ENCODE measurements at regions not wholly inside any gene's neighbourhood (a gene's known extent, or its start where the extent isn't known, plus 50 kb on each side); places are given as distances from the start of the nearest gene placed in this dataset.

DNA sequence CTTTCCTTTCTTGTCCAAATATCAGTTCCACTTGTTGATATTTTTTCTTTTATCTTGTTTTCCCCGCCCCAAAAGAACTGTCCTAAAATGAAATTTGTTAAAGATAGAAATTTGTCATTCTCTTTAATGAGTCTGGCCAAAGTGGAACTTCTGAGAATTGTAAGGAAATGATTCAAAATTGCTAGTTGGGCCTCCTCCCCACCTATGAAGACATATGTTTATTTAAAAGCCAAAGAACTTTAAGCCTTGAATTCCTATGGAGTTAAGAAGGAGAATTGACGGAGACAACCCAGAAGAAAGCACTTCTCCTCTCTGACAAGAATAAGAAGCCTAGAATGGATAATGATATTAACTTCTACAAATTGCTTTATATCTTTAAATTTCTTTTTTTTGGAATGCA lies 59.1 kb upstream of the ALDH1A1 start:
- Histone ChIP-seq H3K4me3 (ENCODE audit: low read depth, low read length, poor library complexity, severe bottlenecking) (no peak overlapping the region), H2AFZ (ENCODE audit: low read length) (no peak overlapping the region), H3K9me3 (ENCODE audit: low read length) (no peaks in the 10 kb centered on the region), H3K79me2 (ENCODE audit: insufficient read depth, low read depth, low read length) (no peaks in the 10 kb centered on the region), H4K20me1 (ENCODE audit: insufficient read depth, low read length) (no peaks in the 10 kb centered on the region), H3K4me1 (ENCODE audit: insufficient read depth, low read length, poor library complexity, severe bottlenecking) (no peaks in the 10 kb centered on the region), H3K9me2 (ENCODE audit: insufficient read depth, low read length) (no peaks in the 10 kb centered on the region), H3K4me2 (ENCODE audit: low read length) (no peak overlapping the region), H3K27ac (ENCODE audit: low read depth, low read length, poor library complexity, severe bottlenecking) (no peak overlapping the region), H3K36me3 (ENCODE audit: insufficient read depth, low read length) (no peaks in the 10 kb centered on the region)
- DNase-seq (ENCODE audit: low spot score) = no peak
- TF ChIP-seq EZH2phosphoT487 (IDR thresholded peaks at IDR 0.05; ENCODE audit: borderline replicate concordance, low read depth, low read length) = no peak
- TF ChIP-seq, protein P1, sequence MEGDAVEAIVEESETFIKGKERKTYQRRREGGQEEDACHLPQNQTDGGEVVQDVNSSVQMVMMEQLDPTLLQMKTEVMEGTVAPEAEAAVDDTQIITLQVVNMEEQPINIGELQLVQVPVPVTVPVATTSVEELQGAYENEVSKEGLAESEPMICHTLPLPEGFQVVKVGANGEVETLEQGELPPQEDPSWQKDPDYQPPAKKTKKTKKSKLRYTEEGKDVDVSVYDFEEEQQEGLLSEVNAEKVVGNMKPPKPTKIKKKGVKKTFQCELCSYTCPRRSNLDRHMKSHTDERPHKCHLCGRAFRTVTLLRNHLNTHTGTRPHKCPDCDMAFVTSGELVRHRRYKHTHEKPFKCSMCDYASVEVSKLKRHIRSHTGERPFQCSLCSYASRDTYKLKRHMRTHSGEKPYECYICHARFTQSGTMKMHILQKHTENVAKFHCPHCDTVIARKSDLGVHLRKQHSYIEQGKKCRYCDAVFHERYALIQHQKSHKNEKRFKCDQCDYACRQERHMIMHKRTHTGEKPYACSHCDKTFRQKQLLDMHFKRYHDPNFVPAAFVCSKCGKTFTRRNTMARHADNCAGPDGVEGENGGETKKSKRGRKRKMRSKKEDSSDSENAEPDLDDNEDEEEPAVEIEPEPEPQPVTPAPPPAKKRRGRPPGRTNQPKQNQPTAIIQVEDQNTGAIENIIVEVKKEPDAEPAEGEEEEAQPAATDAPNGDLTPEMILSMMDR (conservative IDR thresholded peaks at IDR 0.05; ENCODE audit: low read length) = no peak
- intact Hi-C loops (cut with micrococcal nuclease; ENCODE audit: unreplicated experiment) = no loop called here
- BruUV-seq (replicated peaks) = no TSS peak
- CTCF ChIA-PET (ENCODE audit: unreplicated experiment) = no interaction called here
- POLR2A ChIA-PET = no interaction called here

DNA sequence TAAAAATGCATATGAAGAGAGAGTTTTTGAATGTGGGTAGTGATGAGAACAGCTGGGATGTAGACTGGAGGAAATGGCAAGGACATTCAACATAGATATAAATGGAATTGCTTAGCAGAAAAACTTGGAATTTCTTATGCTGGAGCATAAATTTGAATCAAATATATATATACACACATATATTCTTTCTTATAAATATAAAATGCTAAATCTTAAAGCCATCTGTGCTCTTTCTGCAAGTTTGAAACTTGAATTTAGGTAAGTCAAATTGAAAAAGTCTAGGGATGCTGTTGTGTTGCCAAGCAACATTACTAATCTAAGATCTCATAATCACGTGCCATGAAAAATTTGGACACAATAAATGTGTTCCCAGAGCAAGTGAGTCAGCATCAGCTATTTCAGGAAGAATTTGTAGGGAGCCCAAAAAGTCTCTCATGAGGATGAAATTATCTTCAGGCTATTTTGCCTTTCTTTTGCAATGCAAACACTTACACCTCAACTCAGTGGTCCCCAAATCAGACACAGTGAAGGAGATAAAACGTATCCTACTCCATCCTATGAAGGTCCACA lies 58.4 kb upstream of the ALDH1A1 start:
- H3K4me2 ChIP-seq (ENCODE audit: low read length) = no peak overlapping the region
- CTCF ChIA-PET (ENCODE audit: unreplicated experiment) = no interaction called here

DNA sequence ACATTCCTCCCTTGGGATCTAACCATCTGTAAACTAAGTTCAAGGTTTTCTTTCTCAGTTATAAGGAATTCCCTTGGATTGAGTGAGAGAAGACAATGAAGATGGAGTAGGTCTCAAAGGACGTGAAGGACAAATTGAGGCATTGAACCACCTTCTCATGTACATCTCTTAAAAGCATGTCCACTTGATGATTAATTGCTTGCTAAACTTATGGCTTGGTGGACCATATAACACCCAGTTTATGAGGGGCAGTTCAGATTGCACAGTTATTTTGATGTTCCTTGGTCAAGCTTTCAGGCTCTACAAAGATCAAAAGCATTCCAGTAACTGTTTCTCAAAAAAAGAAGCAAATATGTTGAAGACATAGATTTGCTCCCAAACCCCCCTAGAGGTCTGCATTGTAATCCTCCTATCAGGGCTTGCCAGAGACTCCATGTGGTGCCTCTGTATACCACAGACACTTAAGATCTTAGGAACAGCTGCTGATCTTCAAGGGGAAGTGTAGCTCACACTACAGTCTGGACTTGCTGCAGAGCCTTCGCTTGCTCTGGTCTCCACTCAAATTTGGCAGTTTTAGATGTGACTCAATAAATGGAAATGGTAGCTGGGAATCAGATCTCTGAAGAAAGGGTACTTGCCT lies 56.9 kb upstream of the ALDH1A1 start:
- no peaks in the 10 kb centered on the region for H3K9me3 ChIP-seq (ENCODE audit: low read length)
- intact Hi-C loops (cut with micrococcal nuclease; ENCODE audit: unreplicated experiment) = no loop called here
- H3K4me3 ChIP-seq (ENCODE audit: low read depth, low read length, poor library complexity, severe bottlenecking) = no peak overlapping the region
- H3K27ac ChIP-seq (ENCODE audit: low read depth, low read length, poor library complexity, severe bottlenecking) = no peak overlapping the region
- H3K79me2 ChIP-seq (ENCODE audit: insufficient read depth, low read depth, low read length) = no peaks in the 10 kb centered on the region
- ChIA-PET CTCF (ENCODE audit: unreplicated experiment) (no interaction called here), POLR2A (no interaction called here)
- DNase-seq (ENCODE audit: low spot score) = no peak
- H4K20me1 ChIP-seq (ENCODE audit: insufficient read depth, low read length) = no peaks in the 10 kb centered on the region
- no peak for TF ChIP-seq EZH2phosphoT487 (IDR thresholded peaks at IDR 0.05; ENCODE audit: borderline replicate concordance, low read depth, low read length)
- TF ChIP-seq, protein P1 (conservative IDR thresholded peaks at IDR 0.05; ENCODE audit: low read length) = no peak
- H2AFZ ChIP-seq (ENCODE audit: low read length) = no peak overlapping the region
- BruUV-seq (replicated peaks) = no TSS peak
- H3K4me1 ChIP-seq (ENCODE audit: insufficient read depth, low read length, poor library complexity, severe bottlenecking) = no peaks in the 10 kb centered on the region
- no peaks in the 10 kb centered on the region for H3K9me2 ChIP-seq (ENCODE audit: insufficient read depth, low read length)
- no peaks in the 10 kb centered on the region for H3K36me3 ChIP-seq (ENCODE audit: insufficient read depth, low read length)
- H3K4me2 ChIP-seq (ENCODE audit: low read length) = no peak overlapping the region

More for the DNA sequence above, 58.4 kb upstream of the ALDH1A1 start:
- H2AFZ ChIP-seq (ENCODE audit: low read length) = no peak overlapping the region
- no peak overlapping the region for H3K4me3 ChIP-seq (ENCODE audit: low read depth, low read length, poor library complexity, severe bottlenecking)
- intact Hi-C loops (cut with micrococcal nuclease; ENCODE audit: unreplicated experiment) = no loop called here
- H4K20me1 ChIP-seq (ENCODE audit: insufficient read depth, low read length) = no peaks in the 10 kb centered on the region
- no peaks in the 10 kb centered on the region for H3K9me3 ChIP-seq (ENCODE audit: low read length)
- H3K9me2 ChIP-seq (ENCODE audit: insufficient read depth, low read length) = no peaks in the 10 kb centered on the region
- TF ChIP-seq, protein P1 (conservative IDR thresholded peaks at IDR 0.05; ENCODE audit: low read length) = no peak
- no peak for TF ChIP-seq EZH2phosphoT487 (IDR thresholded peaks at IDR 0.05; ENCODE audit: borderline replicate concordance, low read depth, low read length)
- H3K27ac ChIP-seq (ENCODE audit: low read depth, low read length, poor library complexity, severe bottlenecking) = no peak overlapping the region
- DNase-seq (ENCODE audit: low spot score) = no peak
- H3K4me1 ChIP-seq (ENCODE audit: insufficient read depth, low read length, poor library complexity, severe bottlenecking) = no peaks in the 10 kb centered on the region
- H3K79me2 ChIP-seq (ENCODE audit: insufficient read depth, low read depth, low read length) = no peaks in the 10 kb centered on the region
- POLR2A ChIA-PET = no interaction called here
- no TSS peak for BruUV-seq (replicated peaks)
- no peaks in the 10 kb centered on the region for H3K36me3 ChIP-seq (ENCODE audit: insufficient read depth, low read length)
